ENCODE measurements at regions not wholly inside any gene's neighbourhood (a gene's known extent, or its start where the extent isn't known, plus 50 kb on each side); places are given as distances from the start of the nearest gene placed in this dataset.

- no peak overlapping the region for H3K27ac ChIP-seq (ENCODE audit: low read length)
- H3K27me3 ChIP-seq (ENCODE audit: control insufficient read depth, insufficient read depth, low read length) = no peaks in the 10 kb centered on the region
- H3K4me3 ChIP-seq (ENCODE audit: low read length) = no peak overlapping the region
- 93% methylated on average over 2 of the region's 2 CpGs for WGBS (ENCODE audit: insufficient coverage)
- H3K4me1 Mint-ChIP-seq = peaks cover 39 to 47% of the 10 kb centered on the region in 2 donors
- no peak for DNase-seq
- ATAC-seq = peak in 1 of 3 donors; percentile 26
- no peaks in the 10 kb centered on the region for H3K4me1 ChIP-seq (ENCODE audit: control insufficient read depth, insufficient read depth, low read length)
- no peak overlapping the region for H3K27ac Mint-ChIP-seq
- H3K9me3 Mint-ChIP-seq = no peaks in the 10 kb centered on the region
- no peaks in the 10 kb centered on the region for H3K9me3 ChIP-seq (ENCODE audit: control insufficient read depth, insufficient read depth, low read length)
- no peak overlapping the region for H3K4me3 Mint-ChIP-seq
- H3K27me3 Mint-ChIP-seq (ENCODE audit: low read depth in 2 of 2) = no peaks in the 10 kb centered on the region
- no peak for TF ChIP-seq CTCF (IDR thresholded peaks at IDR 0.05)
- H3K36me3 ChIP-seq (ENCODE audit: control insufficient read depth, insufficient read depth, low read length) = no peaks in the 10 kb centered on the region
- H3K36me3 Mint-ChIP-seq = no peaks in the 10 kb centered on the region
- intact Hi-C loops (cut with micrococcal nuclease) = no loop called here
Observed at GRCh38 chr5:94086194-94086593, 344.8 kb upstream of the POU5F2 start.

GRCh38 chr5:94082405-94082804 is 341.0 kb upstream of the POU5F2 start:
- Mint-ChIP-seq H3K4me1 (peaks cover 54 to 68% of the 10 kb centered on the region in 2 donors), H3K27ac (no peak overlapping the region), H3K9me3 (no peaks in the 10 kb centered on the region), H3K36me3 (no peaks in the 10 kb centered on the region), H3K4me3 (no peak overlapping the region), H3K27me3 (ENCODE audit: low read depth in 2 of 2) (no peaks in the 10 kb centered on the region)
- intact Hi-C loops (cut with micrococcal nuclease) = no loop called here
- Histone ChIP-seq H3K9me3 (ENCODE audit: control insufficient read depth, insufficient read depth, low read length) (no peaks in the 10 kb centered on the region), H3K27ac (ENCODE audit: low read length) (no peak overlapping the region), H3K4me3 (ENCODE audit: low read length) (no peak overlapping the region), H3K27me3 (ENCODE audit: control insufficient read depth, insufficient read depth, low read length) (no peaks in the 10 kb centered on the region), H3K36me3 (ENCODE audit: control insufficient read depth, insufficient read depth, low read length) (no peaks in the 10 kb centered on the region), H3K4me1 (ENCODE audit: control insufficient read depth, insufficient read depth, low read length) (no peaks in the 10 kb centered on the region)
- TF ChIP-seq CTCF (IDR thresholded peaks at IDR 0.05) = no peak
- DNase-seq = no peak
- no peak for ATAC-seq

DNA sequence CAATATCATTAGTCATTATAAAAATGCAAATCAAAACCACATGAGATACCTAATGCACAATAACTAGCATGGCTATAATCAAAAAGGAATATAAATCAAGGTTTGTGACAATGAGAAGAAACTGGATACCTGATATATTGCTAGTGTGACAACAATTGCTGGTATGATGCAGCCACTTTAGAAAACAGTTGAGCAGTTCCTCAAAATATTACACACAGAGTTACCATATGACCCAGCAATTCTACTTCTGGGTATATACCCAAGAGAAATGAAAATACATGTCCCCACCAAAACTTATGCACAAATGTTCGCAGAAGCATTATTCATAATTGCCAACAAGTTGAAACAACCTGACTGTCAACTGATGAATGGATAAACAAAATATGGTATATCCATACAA is 339.7 kb upstream of the POU5F2 start:
- no CpG with 5 or more reads among the region's 1 CpG for WGBS (ENCODE audit: insufficient coverage)
- no peaks in the 10 kb centered on the region for H3K36me3 ChIP-seq (ENCODE audit: control insufficient read depth, insufficient read depth, low read length)
- H3K36me3 Mint-ChIP-seq = no peaks in the 10 kb centered on the region
- peaks cover 62 to 75% of the 10 kb centered on the region in 2 donors for H3K4me1 Mint-ChIP-seq
- H3K4me1 ChIP-seq (ENCODE audit: control insufficient read depth, insufficient read depth, low read length) = no peaks in the 10 kb centered on the region
- no peak overlapping the region for H3K4me3 Mint-ChIP-seq
- H3K27me3 ChIP-seq (ENCODE audit: control insufficient read depth, insufficient read depth, low read length) = no peaks in the 10 kb centered on the region
- H3K27ac Mint-ChIP-seq = peak overlapping the region in 1 of 2 donors; percentile 36
- no peaks in the 10 kb centered on the region for H3K27me3 Mint-ChIP-seq (ENCODE audit: low read depth in 2 of 2)
- intact Hi-C loops (cut with micrococcal nuclease) = no loop called here
- H3K4me3 ChIP-seq (ENCODE audit: low read length) = no peak overlapping the region
- DNase-seq = no peak
- H3K9me3 ChIP-seq (ENCODE audit: control insufficient read depth, insufficient read depth, low read length) = no peaks in the 10 kb centered on the region
- H3K9me3 Mint-ChIP-seq = no peaks in the 10 kb centered on the region
- ATAC-seq = no peak
- TF ChIP-seq CTCF (IDR thresholded peaks at IDR 0.05) = no peak
- no peak overlapping the region for H3K27ac ChIP-seq (ENCODE audit: low read length)

DNA sequence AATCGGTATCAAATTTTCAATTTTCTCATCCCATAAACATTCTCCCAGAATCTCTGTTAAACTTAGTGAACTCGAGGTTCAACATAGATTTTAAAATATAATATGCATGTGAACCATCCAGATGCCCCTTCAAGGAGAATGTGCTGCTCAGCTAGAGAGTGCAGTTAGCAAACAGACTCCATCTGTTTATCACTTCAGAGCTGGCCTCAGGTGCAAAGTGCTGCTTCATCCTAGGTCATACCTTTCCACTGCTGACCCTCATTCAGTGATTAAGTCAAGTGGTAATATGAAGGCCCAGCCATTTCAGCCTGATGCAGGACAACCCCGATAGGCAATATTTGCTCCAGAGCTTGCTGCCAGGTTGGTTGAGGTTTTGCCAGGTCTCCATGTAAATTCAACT is 339.0 kb upstream of the POU5F2 start:
- intact Hi-C loops (cut with micrococcal nuclease) = no loop called here
- H3K36me3 Mint-ChIP-seq = no peaks in the 10 kb centered on the region
- H3K9me3 Mint-ChIP-seq = no peaks in the 10 kb centered on the region
- H3K4me3 Mint-ChIP-seq = no peak overlapping the region
- TF ChIP-seq CTCF (IDR thresholded peaks at IDR 0.05) = no peak
- H3K27me3 Mint-ChIP-seq (ENCODE audit: low read depth in 2 of 2) = no peaks in the 10 kb centered on the region
- Histone ChIP-seq H3K4me3 (ENCODE audit: low read length) (no peak overlapping the region), H3K36me3 (ENCODE audit: control insufficient read depth, insufficient read depth, low read length) (no peaks in the 10 kb centered on the region), H3K9me3 (ENCODE audit: control insufficient read depth, insufficient read depth, low read length) (no peaks in the 10 kb centered on the region), H3K4me1 (ENCODE audit: control insufficient read depth, insufficient read depth, low read length) (no peaks in the 10 kb centered on the region), H3K27me3 (ENCODE audit: control insufficient read depth, insufficient read depth, low read length) (no peaks in the 10 kb centered on the region), H3K27ac (ENCODE audit: low read length) (no peak overlapping the region)
- no peak for ATAC-seq
- DNase-seq = no peak
- H3K27ac Mint-ChIP-seq = peak overlapping the region in 1 of 2 donors; percentile 36
- 100% methylated on average over 3 of the region's 3 CpGs for WGBS (ENCODE audit: insufficient coverage)
- peaks cover 61 to 70% of the 10 kb centered on the region in 2 donors for H3K4me1 Mint-ChIP-seq
